Right atrium auricular region (tissue), 2 donors: ENCODE measurements at regions not wholly inside any gene's neighbourhood (a gene's known extent, or its start where the extent isn't known, plus 50 kb on each side); places are given as distances from the start of the nearest gene placed in this dataset.
A peak's percentile ranks its signal among the peaks of the same experiment; 100 is the strongest.

Source experiments
- DNase-seq: peaks from one replicate; pipeline ENCODE4 v3.0.0-alpha.2; 2019; ENCODE audit warnings: low spot score
- H3K27ac ChIP-seq, 2 donors: fragments of 200-600 bp; sonication (generic); 1 replicate in 1 of 2; 2 replicates in 1 of 2; pipeline ENCODE4 v1.5.1; 2016 to 2019
- H3K27me3 ChIP-seq, 2 donors: fragments of 200-600 bp; sonication (generic); one replicate each; pipeline versions ENCODE4 v1.5.1 to v1.6.0; 2017 to 2019
- H3K36me3 ChIP-seq: fragments of 200-600 bp; sonication (generic); one replicate; pipeline ENCODE4 v1.5.1; 2016
- H3K4me1 ChIP-seq, 2 donors: fragments of 200-600 bp; sonication (generic); one replicate each; pipeline versions ENCODE4 v1.5.1 to v1.6.0; 2017 to 2019
- H3K4me3 ChIP-seq, 2 donors: fragments of 200-600 bp; sonication (generic); 1 replicate in 1 of 2; 2 replicates in 1 of 2; pipeline ENCODE4 v1.5.1; 2017 to 2019; ENCODE audit warnings: mild to moderate bottlenecking in 1 of 2, moderate library complexity in 1 of 2
- H3K9me3 ChIP-seq, 2 donors: fragments of 200-600 bp; sonication (generic); one replicate each; pipeline ENCODE4 v1.5.1; 2019
- TF ChIP-seq, protein P1 (sequence below), 2 donors: fragments of 200-600 bp; sonication (generic); IDR thresholded peaks; one replicate each; pipeline ENCODE4 v1.5.1; 2019; ENCODE audit warnings: antibody characterized with exemption in 2 of 2

- Histone ChIP-seq H3K27me3 (no peaks in the 10 kb centered on the region), H3K27ac (no peak overlapping the region), H3K36me3 (no peaks in the 10 kb centered on the region), H3K9me3 (no peaks in the 10 kb centered on the region), H3K4me3 (no peak overlapping the region), H3K4me1 (no peaks in the 10 kb centered on the region)
- TF ChIP-seq, protein P1, sequence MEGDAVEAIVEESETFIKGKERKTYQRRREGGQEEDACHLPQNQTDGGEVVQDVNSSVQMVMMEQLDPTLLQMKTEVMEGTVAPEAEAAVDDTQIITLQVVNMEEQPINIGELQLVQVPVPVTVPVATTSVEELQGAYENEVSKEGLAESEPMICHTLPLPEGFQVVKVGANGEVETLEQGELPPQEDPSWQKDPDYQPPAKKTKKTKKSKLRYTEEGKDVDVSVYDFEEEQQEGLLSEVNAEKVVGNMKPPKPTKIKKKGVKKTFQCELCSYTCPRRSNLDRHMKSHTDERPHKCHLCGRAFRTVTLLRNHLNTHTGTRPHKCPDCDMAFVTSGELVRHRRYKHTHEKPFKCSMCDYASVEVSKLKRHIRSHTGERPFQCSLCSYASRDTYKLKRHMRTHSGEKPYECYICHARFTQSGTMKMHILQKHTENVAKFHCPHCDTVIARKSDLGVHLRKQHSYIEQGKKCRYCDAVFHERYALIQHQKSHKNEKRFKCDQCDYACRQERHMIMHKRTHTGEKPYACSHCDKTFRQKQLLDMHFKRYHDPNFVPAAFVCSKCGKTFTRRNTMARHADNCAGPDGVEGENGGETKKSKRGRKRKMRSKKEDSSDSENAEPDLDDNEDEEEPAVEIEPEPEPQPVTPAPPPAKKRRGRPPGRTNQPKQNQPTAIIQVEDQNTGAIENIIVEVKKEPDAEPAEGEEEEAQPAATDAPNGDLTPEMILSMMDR (IDR thresholded peaks at IDR 0.05): no peak
- DNase-seq: no peak
These were observed 186.3 kb upstream of the TLL1 start for GRCh38 chr4:165686756-165687155.

DNA sequence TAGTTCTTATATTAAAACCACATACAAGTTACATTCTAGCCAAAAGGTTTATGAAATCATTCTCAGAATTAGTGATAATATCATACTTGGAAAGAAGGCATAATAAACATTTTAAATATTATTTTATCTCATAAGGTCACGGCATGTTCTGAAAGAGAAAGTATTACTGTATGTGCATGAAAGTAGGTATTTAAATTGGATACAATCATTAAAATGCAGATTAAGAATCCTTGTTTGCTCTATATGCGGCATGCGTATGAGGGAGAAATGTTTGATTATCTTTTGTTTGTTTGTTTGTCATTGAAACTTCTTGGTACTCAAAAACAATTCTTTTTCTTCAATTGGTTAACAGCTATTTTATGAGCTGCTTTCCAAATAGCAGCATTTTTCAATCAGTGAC lies 183.9 kb upstream of the TLL1 start:
- no peak for DNase-seq
- H3K27me3 ChIP-seq: no peaks in the 10 kb centered on the region
- no peak overlapping the region for H3K4me3 ChIP-seq

DNA sequence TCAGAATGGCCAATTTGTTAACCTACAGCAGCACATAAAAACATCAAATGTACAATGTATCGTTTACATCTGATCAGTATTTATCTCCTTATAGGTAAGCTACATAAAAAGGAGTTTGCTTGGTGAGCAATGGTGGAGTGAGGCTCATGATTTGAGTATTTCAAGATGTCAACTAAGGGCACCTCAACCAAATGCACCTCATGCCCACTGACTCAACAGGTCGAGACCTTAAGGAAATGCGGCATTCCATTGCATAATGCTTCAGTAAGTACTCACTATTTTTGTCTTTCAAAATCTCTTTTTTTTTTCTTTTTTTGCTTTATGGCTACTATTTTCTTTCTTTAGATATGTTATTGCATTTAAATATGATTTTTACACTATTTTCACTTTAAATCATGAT lies 181.0 kb upstream of the TLL1 start:
- Histone ChIP-seq H3K27ac (no peak overlapping the region), H3K4me1 (no peaks in the 10 kb centered on the region), H3K9me3 (no peaks in the 10 kb centered on the region), H3K4me3 (no peak overlapping the region), H3K36me3 (no peaks in the 10 kb centered on the region), H3K27me3 (no peaks in the 10 kb centered on the region)
- no peak for DNase-seq
- TF ChIP-seq, protein P1 (IDR thresholded peaks at IDR 0.05): no peak

More for the DNA sequence above, 183.9 kb upstream of the TLL1 start:
- H3K4me1 ChIP-seq: no peaks in the 10 kb centered on the region
- H3K27ac ChIP-seq: no peak overlapping the region
- no peaks in the 10 kb centered on the region for H3K9me3 ChIP-seq
- H3K36me3 ChIP-seq: no peaks in the 10 kb centered on the region
- TF ChIP-seq, protein P1 (IDR thresholded peaks at IDR 0.05): no peak

DNA sequence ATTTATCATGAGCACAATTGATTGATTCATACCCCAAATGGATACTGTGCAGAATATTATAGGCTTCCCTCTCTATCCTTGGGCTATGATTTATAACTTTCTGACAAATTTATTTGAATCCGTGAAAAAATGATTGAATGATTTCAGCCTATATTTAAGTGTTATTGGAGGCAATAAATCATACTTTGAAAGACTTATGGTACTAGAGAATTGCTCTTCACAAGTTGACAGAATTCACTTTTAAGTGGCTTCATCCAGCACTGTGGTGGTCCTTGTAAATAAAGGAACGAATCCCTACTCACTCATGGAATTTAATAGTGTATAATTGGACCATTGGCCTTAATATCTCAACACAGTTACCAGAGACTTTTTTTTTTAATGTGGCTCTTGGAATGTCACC lies 174.8 kb upstream of the TLL1 start:
- H3K27me3 ChIP-seq: no peaks in the 10 kb centered on the region
- no peak overlapping the region for H3K27ac ChIP-seq
- TF ChIP-seq, protein P1 (IDR thresholded peaks at IDR 0.05): no peak
- H3K9me3 ChIP-seq: no peaks in the 10 kb centered on the region
- H3K4me3 ChIP-seq: no peak overlapping the region
- no peaks in the 10 kb centered on the region for H3K4me1 ChIP-seq
- H3K36me3 ChIP-seq: no peaks in the 10 kb centered on the region
- DNase-seq: no peak

DNA sequence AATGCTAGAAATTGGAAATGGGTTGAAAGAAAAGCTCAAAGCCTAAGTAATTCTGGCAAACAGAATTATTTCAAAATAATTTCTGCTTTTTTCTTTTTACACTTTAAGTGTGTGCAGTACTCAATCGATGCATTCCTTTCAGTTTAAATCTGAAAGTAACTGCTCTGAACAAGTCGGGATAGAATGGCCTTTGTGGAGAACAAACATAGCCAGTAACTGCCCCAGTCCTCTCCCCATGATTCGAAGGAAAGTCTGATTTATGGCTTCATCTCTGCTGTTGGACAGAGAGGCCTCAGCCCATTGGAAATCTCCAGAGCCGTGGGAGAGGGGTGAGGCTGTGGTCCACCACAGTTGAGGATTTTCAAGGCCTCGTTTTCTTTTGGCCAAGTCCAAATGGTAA lies 174.0 kb upstream of the TLL1 start:
- TF ChIP-seq, protein P1 (IDR thresholded peaks at IDR 0.05): no peak
- Histone ChIP-seq H3K4me3 (no peak overlapping the region), H3K4me1 (no peaks in the 10 kb centered on the region), H3K36me3 (no peaks in the 10 kb centered on the region), H3K27ac (no peak overlapping the region), H3K9me3 (no peaks in the 10 kb centered on the region), H3K27me3 (no peaks in the 10 kb centered on the region)
- no peak for DNase-seq

DNA sequence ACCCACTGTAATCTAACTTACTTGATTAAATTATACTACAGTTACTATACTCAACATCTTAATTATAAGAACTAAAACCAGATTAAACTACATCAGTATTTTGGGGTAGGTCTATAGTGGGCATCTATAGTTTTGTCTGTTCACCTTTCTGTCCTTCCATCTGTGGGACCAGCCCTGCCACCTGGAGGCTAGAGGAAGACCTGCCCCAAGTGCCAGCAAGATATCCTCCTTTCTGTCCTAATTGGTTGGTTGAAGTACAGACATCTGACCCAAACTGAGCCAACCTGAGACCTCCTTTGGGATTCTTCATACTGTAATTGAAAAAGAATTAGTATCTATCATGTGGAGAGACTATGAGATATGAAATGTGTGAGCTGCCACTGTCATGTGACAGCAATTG lies 172.2 kb upstream of the TLL1 start:
- Histone ChIP-seq H3K4me3 (no peak overlapping the region), H3K27ac (no peak overlapping the region), H3K9me3 (no peaks in the 10 kb centered on the region), H3K4me1 (no peaks in the 10 kb centered on the region), H3K36me3 (no peaks in the 10 kb centered on the region), H3K27me3 (no peaks in the 10 kb centered on the region)
- no peak for DNase-seq
- TF ChIP-seq, protein P1 (IDR thresholded peaks at IDR 0.05): peak in 1 of 2 donors; percentile 17
